Transverse colon (tissue), 4 donors: ENCODE measurements at regions not wholly inside any gene's neighbourhood (a gene's known extent, or its start where the extent isn't known, plus 50 kb on each side); places are given as distances from the start of the nearest gene placed in this dataset.

Source experiments
- DNase-seq: peaks from one replicate; pipeline ENCODE4 v3.0.0-alpha.2; 2019
- H3K27ac ChIP-seq, 4 donors: fragments of 200-600 bp; sonication (generic); 2 replicates each; pipeline ENCODE4 v1.5.1; 2016 to 2018; ENCODE audit warnings: inconsistent platforms in 4 of 4
- H3K27me3 ChIP-seq: fragments of 200-600 bp; sonication (generic); 2 replicates; pipeline ENCODE4 v1.5.1; 2017; ENCODE audit warnings: inconsistent platforms
- H3K36me3 ChIP-seq, 4 donors: fragments of 200-600 bp; sonication (generic); 2 replicates each; pipeline ENCODE4 v1.5.1; 2017 to 2019; ENCODE audit warnings: inconsistent platforms in 4 of 4
- H3K4me1 ChIP-seq, 4 donors: fragments of 200-600 bp; sonication (generic); 2 replicates each; pipeline ENCODE4 v1.5.1; 2017 to 2020; ENCODE audit warnings: inconsistent platforms in 4 of 4
- H3K4me3 ChIP-seq, 4 donors: fragments of 200-600 bp; sonication (generic); 1 replicate in 1 of 4; 2 replicates in 3 of 4; pipeline versions ENCODE4 v1.5.1 to v1.6.1; 2017 to 2019; ENCODE audit warnings: inconsistent platforms in 4 of 4
- H3K9me3 ChIP-seq, 2 donors: fragments of 200-600 bp; sonication (generic); 2 replicates each; pipeline ENCODE4 v1.5.1; 2017 to 2019; ENCODE audit warnings: inconsistent platforms in 2 of 2
- CTCF ChIP-seq, 5 experiments: fragments of 200-600 bp in 3 of 5; fragments of 450-650 bp in 2 of 5; sonication (generic) in 3 of 5; IDR thresholded peaks; 1 replicate in 2 of 5; 2 replicates in 3 of 5; pipeline ENCODE4 v1.5.1; 2016 to 2017; ENCODE audit warnings: antibody characterized with exemption in 5 of 5, inconsistent platforms in 3 of 5, mild to moderate bottlenecking in 2 of 5, moderate library complexity in 1 of 5
- EP300 ChIP-seq: sonication (generic); formaldehyde crosslinking; IDR thresholded peaks from one replicate; pipeline ENCODE4 v1.6.1; 2017; ENCODE audit warnings: antibody characterized with exemption, low read depth
- POLR2A ChIP-seq: fragments of 450-650 bp; IDR thresholded peaks from one replicate; pipeline ENCODE4 v1.6.1; 2016; ENCODE audit warnings: antibody characterized with exemption, mild to moderate bottlenecking, moderate library complexity
- POLR2AphosphoS5 ChIP-seq, 3 donors: sonication (generic); formaldehyde crosslinking; IDR thresholded peaks; one replicate each; pipeline ENCODE4 v1.6.1; 2016; ENCODE audit warnings: antibody characterized with exemption in 3 of 3
- WGBS, 2 donors: methylation state at CpG; one replicate each; pipeline ENCODE4 v1.1.5; 2018; ENCODE audit warnings: low coverage in 1 of 2; 5-methylcytosine and 5-hydroxymethylcytosine counted together
- in situ Hi-C, 4 donors: fragments of 200-750 bp; cut with MboI; loops; one replicate each; pipeline versions ENCODE4 v1.15.0 to v1.15.1; 2017; ENCODE audit warnings: low sequenced_read_pairs in 3 of 4, low pct_ligation_motif_present in 1 of 4, low pct_unique_long_range_greater_than_20kb in 1 of 4
- intact Hi-C: fragments of 100-400 bp; cut with DNase I; formaldehyde crosslinking; loops from one replicate; pipeline ENCODE4 v1.15.1; 2023; ENCODE audit warnings: low total_unique reads

- Histone ChIP-seq H3K27me3 (no peaks in the 10 kb centered on the region), H3K9me3 (no peaks in the 10 kb centered on the region), H3K36me3 (no peaks in the 10 kb centered on the region), H3K4me1 (no peaks in the 10 kb centered on the region), H3K4me3 (peak overlapping the region in 1 of 4 donors; percentile 19), H3K27ac (peak overlapping the region in 3 of 4 donors; percentile 20 to 48 (median 23))
- intact Hi-C loops = no loop called here
- in situ Hi-C loops = no loop called here
- TF ChIP-seq CTCF (IDR thresholded peaks at IDR 0.05) = no peak
- TF ChIP-seq EP300 = no peak
- no peak for TF ChIP-seq POLR2AphosphoS5 (IDR thresholded peaks at IDR 0.05)
- TF ChIP-seq POLR2A = no peak
- DNase-seq = no peak
- 58 to 75% methylated on average over 4 to 5 of the region's 5 CpGs for WGBS, 2 donors
These were observed 106.8 kb upstream of the RIPOR2 start for GRCh38 chr6:25042536-25042935.

GRCh38 chr6:25042984-25043725, 107.4 kb upstream of the RIPOR2 start:
- Histone ChIP-seq H3K4me1 (no peaks in the 10 kb centered on the region), H3K4me3 (no peak overlapping the region), H3K27me3 (no peaks in the 10 kb centered on the region), H3K27ac (peak overlapping the region in 1 of 4 donors; percentile 48), H3K9me3 (no peaks in the 10 kb centered on the region), H3K36me3 (no peaks in the 10 kb centered on the region)
- WGBS, 2 donors = 95 to 100% methylated on average over 1 of the region's 1 CpG
- intact Hi-C loops (no loop called here), in situ Hi-C loops (no loop called here)
- no peak for TF ChIP-seq POLR2A
- TF ChIP-seq CTCF (IDR thresholded peaks at IDR 0.05) = no peak
- no peak for TF ChIP-seq EP300
- TF ChIP-seq POLR2AphosphoS5 (IDR thresholded peaks at IDR 0.05) = no peak
- DNase-seq = no peak

- no peak overlapping the region for H3K4me3 ChIP-seq
- intact Hi-C loops = no loop called here
- WGBS, 2 donors = 67 to 91% methylated on average over 1 to 2 of the region's 2 CpGs
- H3K9me3 ChIP-seq = no peaks in the 10 kb centered on the region
- no peak overlapping the region for H3K27ac ChIP-seq
- no peaks in the 10 kb centered on the region for H3K36me3 ChIP-seq
- in situ Hi-C loops = no loop called here
- no peak for DNase-seq
- no peaks in the 10 kb centered on the region for H3K27me3 ChIP-seq
- TF ChIP-seq POLR2AphosphoS5 (IDR thresholded peaks at IDR 0.05) (no peak), POLR2A (no peak), EP300 (no peak), CTCF (IDR thresholded peaks at IDR 0.05) (no peak)
- no peaks in the 10 kb centered on the region for H3K4me1 ChIP-seq
These were observed 108.1 kb upstream of the RIPOR2 start for GRCh38 chr6:25043892-25044291.

GRCh38 chr6:25046942-25047341, 111.2 kb upstream of the RIPOR2 start:
- Histone ChIP-seq H3K36me3 (no peaks in the 10 kb centered on the region), H3K27me3 (no peaks in the 10 kb centered on the region), H3K9me3 (no peaks in the 10 kb centered on the region), H3K4me3 (no peak overlapping the region), H3K27ac (no peak overlapping the region), H3K4me1 (peaks cover 0 to 18% (median 3%) of the 10 kb centered on the region in 4 donors)
- in situ Hi-C loops (no loop called here), intact Hi-C loops (no loop called here)
- DNase-seq = no peak
- 81 to 82% methylated on average over 2 of the region's 2 CpGs for WGBS, 2 donors
- TF ChIP-seq POLR2AphosphoS5 (IDR thresholded peaks at IDR 0.05) (no peak), POLR2A (no peak), EP300 (no peak), CTCF (IDR thresholded peaks at IDR 0.05) (no peak)
